ENCODE measurements at regions not wholly inside any gene's neighbourhood (a gene's known extent, or its start where the extent isn't known, plus 50 kb on each side); places are given as distances from the start of the nearest gene placed in this dataset.

- TF ChIP-seq SUZ12 (IDR thresholded peaks at IDR 0.05; ENCODE audit: extremely low read depth, insufficient read depth, insufficient read length) (no peak), ZNF274 (IDR thresholded peaks at IDR 0.05; ENCODE audit: low read depth, low read length) (no peak), YY1 (IDR thresholded peaks at IDR 0.05; ENCODE audit: insufficient read depth, insufficient read length) (no peak)
These were observed 89.6 kb downstream of the CMPK2 start for GRCh38 chr2:6776125-6776524.

Data from NT2/D1 (cell line).